H1 (cell line): ENCODE measurements at regions not wholly inside any gene's neighbourhood (a gene's known extent, or its start where the extent isn't known, plus 50 kb on each side); places are given as distances from the start of the nearest gene placed in this dataset.

ENCODE experiments used
- BCL11A ChIP-seq, 2 experiments: IDR thresholded peaks; one replicate each; pipeline ENCODE4 v1.6.1; 2011; ENCODE audit warnings: low read depth in 2 of 2, low read length in 2 of 2, mild to moderate bottlenecking in 2 of 2
- GABPA ChIP-seq: IDR thresholded peaks from 2 replicates; pipeline ENCODE4 v1.6.1; 2011; ENCODE audit warnings: mild to moderate bottlenecking, low read length, moderate library complexity, borderline replicate concordance; ENCODE audit not compliant: insufficient read depth
- HDAC2 ChIP-seq, 2 experiments: fragments of 300-600 bp in 1 of 2; sonication (generic) in 1 of 2; IDR thresholded peaks; 2 replicates each; pipeline ENCODE4 v1.6.1; 2011 to 2012; ENCODE audit warnings: low read depth in 2 of 2, low read length in 2 of 2, mild to moderate bottlenecking in 2 of 2, moderate library complexity in 2 of 2, borderline replicate concordance in 1 of 2, inconsistent platforms in 1 of 2
- MAX ChIP-seq: IDR thresholded peaks from 2 replicates; pipeline ENCODE4 v1.6.1; 2012; ENCODE audit warnings: inconsistent platforms
- SAP30 ChIP-seq: fragments of 300-600 bp; sonication (generic); IDR thresholded peaks from 2 replicates; pipeline ENCODE4 v1.7.1; 2012; ENCODE audit warnings: low read length, moderate library complexity, mild to moderate bottlenecking, inconsistent platforms; ENCODE audit not compliant: insufficient read depth, insufficient replicate concordance

GRCh38 chr12:124488520-124488919 lies 78.9 kb downstream of the NCOR2 start (continued):
- no peak for TF ChIP-seq GABPA
- TF ChIP-seq BCL11A (IDR thresholded peaks at IDR 0.05; ENCODE audit: low read depth in 2 of 2, low read length in 2 of 2): no peak
- no peak for TF ChIP-seq MAX
- TF ChIP-seq HDAC2 (IDR thresholded peaks at IDR 0.05; ENCODE audit: borderline replicate concordance in 1 of 2, low read depth in 2 of 2, low read length in 2 of 2): no peak
- no peak for TF ChIP-seq SAP30
- TF ChIP-seq, all 59 proteins: peak for 0
